ENCODE measurements at regions not wholly inside any gene's neighbourhood (a gene's known extent, or its start where the extent isn't known, plus 50 kb on each side); places are given as distances from the start of the nearest gene placed in this dataset.

DNA sequence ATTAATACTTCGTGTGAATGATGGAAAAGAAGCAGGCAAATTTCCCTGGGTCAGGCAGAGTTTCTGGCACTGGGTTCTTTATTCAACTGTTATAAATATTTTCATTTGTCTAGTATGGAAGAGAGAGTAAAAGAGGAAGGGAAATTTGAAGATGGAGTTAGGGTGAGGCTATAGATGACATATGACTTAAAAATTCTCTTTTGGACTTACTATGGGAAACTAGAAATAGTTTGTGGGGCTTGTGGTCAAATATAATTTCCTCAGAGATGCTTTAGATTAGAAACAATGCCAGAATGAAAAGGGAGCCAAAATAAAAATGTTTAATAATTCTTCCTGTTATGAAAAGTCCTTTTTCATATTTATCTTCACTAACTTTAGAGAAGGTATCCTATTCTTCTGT is 103.2 kb downstream of the GC start:
- DNase-seq (ENCODE audit: low read depth, low spot score) = no peak
- no peaks in the 10 kb centered on the region for H3K9me3 Mint-ChIP-seq
- no peak overlapping the region for H3K4me3 Mint-ChIP-seq
- no peaks in the 10 kb centered on the region for H3K27me3 Mint-ChIP-seq (ENCODE audit: low read depth)
- TF ChIP-seq, protein P1, sequence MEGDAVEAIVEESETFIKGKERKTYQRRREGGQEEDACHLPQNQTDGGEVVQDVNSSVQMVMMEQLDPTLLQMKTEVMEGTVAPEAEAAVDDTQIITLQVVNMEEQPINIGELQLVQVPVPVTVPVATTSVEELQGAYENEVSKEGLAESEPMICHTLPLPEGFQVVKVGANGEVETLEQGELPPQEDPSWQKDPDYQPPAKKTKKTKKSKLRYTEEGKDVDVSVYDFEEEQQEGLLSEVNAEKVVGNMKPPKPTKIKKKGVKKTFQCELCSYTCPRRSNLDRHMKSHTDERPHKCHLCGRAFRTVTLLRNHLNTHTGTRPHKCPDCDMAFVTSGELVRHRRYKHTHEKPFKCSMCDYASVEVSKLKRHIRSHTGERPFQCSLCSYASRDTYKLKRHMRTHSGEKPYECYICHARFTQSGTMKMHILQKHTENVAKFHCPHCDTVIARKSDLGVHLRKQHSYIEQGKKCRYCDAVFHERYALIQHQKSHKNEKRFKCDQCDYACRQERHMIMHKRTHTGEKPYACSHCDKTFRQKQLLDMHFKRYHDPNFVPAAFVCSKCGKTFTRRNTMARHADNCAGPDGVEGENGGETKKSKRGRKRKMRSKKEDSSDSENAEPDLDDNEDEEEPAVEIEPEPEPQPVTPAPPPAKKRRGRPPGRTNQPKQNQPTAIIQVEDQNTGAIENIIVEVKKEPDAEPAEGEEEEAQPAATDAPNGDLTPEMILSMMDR (conservative IDR thresholded peaks at IDR 0.05) = no peak
- no peaks in the 10 kb centered on the region for H3K4me1 Mint-ChIP-seq
- H3K36me3 Mint-ChIP-seq (ENCODE audit: low read depth) = no peaks in the 10 kb centered on the region
- no peak overlapping the region for H3K27ac Mint-ChIP-seq (ENCODE audit: unreplicated experiment)

DNA sequence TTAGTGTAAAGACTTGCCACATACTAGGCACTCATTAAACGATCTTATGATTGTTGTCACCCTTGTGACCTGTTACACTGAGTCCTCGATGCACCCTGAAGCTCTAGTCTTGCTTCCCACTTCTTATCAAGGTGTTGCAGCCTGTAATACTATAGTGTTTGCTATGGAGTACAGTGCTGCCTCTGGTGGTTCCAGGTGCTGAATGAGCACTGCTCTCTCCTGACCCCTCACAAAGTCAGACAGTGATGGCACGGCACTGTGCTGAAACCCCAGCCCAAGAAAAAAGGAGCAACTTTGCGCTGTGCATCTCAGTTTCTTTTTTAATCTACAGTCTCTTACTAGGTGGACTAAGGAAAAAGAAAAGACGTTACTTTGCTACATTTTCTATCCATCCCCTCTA is 106.3 kb downstream of the GC start:
- TF ChIP-seq, protein P1 (conservative IDR thresholded peaks at IDR 0.05) = no peak
- no peaks in the 10 kb centered on the region for H3K9me3 Mint-ChIP-seq
- no peaks in the 10 kb centered on the region for H3K4me1 Mint-ChIP-seq
- no peaks in the 10 kb centered on the region for H3K27me3 Mint-ChIP-seq (ENCODE audit: low read depth)
- H3K27ac Mint-ChIP-seq (ENCODE audit: unreplicated experiment) = no peak overlapping the region
- H3K4me3 Mint-ChIP-seq = no peak overlapping the region
- no peak for DNase-seq (ENCODE audit: low read depth, low spot score)
- H3K36me3 Mint-ChIP-seq (ENCODE audit: low read depth) = no peaks in the 10 kb centered on the region

DNA sequence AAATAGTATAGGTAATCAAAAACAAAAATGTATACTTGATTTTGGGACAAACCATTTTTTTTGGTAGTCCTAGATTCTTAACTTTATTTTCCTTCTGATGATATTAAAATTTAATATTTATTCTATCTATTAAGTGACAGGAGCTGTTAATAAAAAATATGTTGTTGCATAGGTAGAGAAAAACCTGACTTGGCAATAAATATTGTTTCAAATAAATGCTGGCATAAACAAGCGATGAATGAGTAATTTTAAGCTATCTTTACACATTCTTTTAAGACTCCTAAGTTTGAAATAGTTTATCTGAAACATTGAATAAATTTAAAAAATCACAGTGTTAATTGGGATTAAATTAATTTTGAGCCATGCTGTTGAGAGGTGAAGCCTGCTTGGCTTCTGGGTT is 114.6 kb downstream of the GC start:
- TF ChIP-seq, protein P1 (conservative IDR thresholded peaks at IDR 0.05) = no peak
- Mint-ChIP-seq H3K27me3 (ENCODE audit: low read depth) (no peaks in the 10 kb centered on the region), H3K4me1 (peaks cover 18% of the 10 kb centered on the region), H3K36me3 (ENCODE audit: low read depth) (no peaks in the 10 kb centered on the region), H3K27ac (ENCODE audit: unreplicated experiment) (no peak overlapping the region), H3K4me3 (no peak overlapping the region), H3K9me3 (no peaks in the 10 kb centered on the region)
- DNase-seq (ENCODE audit: low read depth, low spot score) = no peak

DNA sequence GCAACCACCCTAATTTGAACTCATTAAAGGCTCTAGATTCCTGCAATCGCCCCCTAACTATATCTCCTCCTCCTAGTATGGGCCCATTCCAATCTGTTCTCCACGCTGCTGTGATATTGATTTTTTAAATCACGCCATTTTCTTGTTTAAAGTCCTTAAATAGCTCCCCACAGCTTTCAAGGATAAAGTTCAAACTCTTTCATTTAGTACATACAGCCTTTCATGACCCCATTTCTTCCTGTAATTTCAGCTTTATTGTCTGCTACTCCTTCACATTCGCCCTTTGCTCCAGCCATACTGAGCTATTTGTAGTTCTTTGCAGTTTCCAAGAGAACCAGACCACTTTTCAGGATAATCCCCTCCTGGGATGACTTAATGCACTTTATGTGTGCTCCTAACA is 118.5 kb downstream of the GC start:
- Mint-ChIP-seq H3K27ac (ENCODE audit: unreplicated experiment) (no peak overlapping the region), H3K9me3 (no peaks in the 10 kb centered on the region), H3K4me1 (peaks cover 20% of the 10 kb centered on the region), H3K27me3 (ENCODE audit: low read depth) (no peaks in the 10 kb centered on the region), H3K4me3 (no peak overlapping the region), H3K36me3 (ENCODE audit: low read depth) (no peaks in the 10 kb centered on the region)
- no peak for DNase-seq (ENCODE audit: low read depth, low spot score)
- TF ChIP-seq, protein P1 (conservative IDR thresholded peaks at IDR 0.05) = no peak

DNA sequence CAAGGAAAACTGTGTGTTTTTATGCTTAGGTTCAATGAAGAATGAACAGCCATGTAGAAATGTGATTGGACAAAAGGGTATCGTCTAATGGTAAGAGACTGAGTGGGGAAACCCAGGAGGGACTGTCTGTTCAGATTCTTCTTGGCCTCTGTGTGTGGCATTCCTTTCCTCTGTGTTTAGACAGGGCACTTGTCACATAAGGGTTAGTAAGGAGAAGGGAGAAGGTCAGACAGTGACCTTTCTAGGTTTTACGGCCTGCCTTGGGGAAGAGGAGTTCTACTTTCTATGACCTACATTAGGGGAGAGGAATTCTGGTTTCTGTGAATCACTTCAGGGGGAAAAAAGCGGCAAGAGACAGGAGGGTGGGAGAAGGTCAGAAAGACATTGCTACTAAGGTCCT is 119.5 kb downstream of the GC start:
- H3K4me3 Mint-ChIP-seq = no peak overlapping the region
- peak overlapping the region; percentile 0 for H3K27ac Mint-ChIP-seq (ENCODE audit: unreplicated experiment)
- H3K9me3 Mint-ChIP-seq = no peaks in the 10 kb centered on the region
- H3K36me3 Mint-ChIP-seq (ENCODE audit: low read depth) = no peaks in the 10 kb centered on the region
- no peak for DNase-seq (ENCODE audit: low read depth, low spot score)
- no peaks in the 10 kb centered on the region for H3K27me3 Mint-ChIP-seq (ENCODE audit: low read depth)
- TF ChIP-seq, protein P1 (conservative IDR thresholded peaks at IDR 0.05) = no peak
- H3K4me1 Mint-ChIP-seq = peaks cover 20% of the 10 kb centered on the region

DNA sequence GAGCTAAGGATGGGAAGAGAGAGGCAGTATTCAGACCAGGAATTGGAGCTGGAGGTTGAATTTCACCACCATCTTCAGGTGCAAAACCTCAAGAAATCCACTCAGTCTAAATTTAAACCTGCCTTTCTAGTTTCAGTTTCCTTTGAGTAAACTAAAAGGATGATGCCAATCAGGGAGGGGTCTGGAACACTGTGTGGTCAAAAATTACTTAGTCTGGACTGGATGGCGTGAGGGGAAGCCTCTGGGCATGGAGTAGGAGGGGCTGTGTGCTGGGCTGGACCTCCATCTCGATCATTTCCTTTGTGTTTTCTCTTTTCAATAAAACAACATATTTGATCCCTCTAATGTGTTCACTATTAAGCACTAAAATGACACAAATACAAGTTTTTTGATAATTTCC is 120.1 kb downstream of the GC start:
- Mint-ChIP-seq H3K4me3 (no peak overlapping the region), H3K27me3 (ENCODE audit: low read depth) (no peaks in the 10 kb centered on the region), H3K4me1 (peaks cover 20% of the 10 kb centered on the region), H3K9me3 (no peaks in the 10 kb centered on the region), H3K27ac (ENCODE audit: unreplicated experiment) (no peak overlapping the region), H3K36me3 (ENCODE audit: low read depth) (no peaks in the 10 kb centered on the region)
- TF ChIP-seq, protein P1 (conservative IDR thresholded peaks at IDR 0.05) = no peak
- no peak for DNase-seq (ENCODE audit: low read depth, low spot score)
